CD14-positive monocyte (primary cell): ENCODE measurements at regions not wholly inside any gene's neighbourhood (a gene's known extent, or its start where the extent isn't known, plus 50 kb on each side); places are given as distances from the start of the nearest gene placed in this dataset.
"Not testable (repeated sequence)": the region's sequence is repeated elsewhere in the genome, so short reads cannot be mapped to it uniquely, and the experiment has no call there.

ENCODE experiments used
- DNase-seq, 3 donors: peaks; one replicate each; pipeline ENCODE4 v3.0.0-alpha.2; 2011 to 2022
- H2AFZ ChIP-seq: 2 replicates; pipeline ENCODE4 v1.6.0; 2012; ENCODE audit warnings: mild to moderate bottlenecking, low read depth, low read length, inconsistent platforms; ENCODE audit not compliant: insufficient read depth, poor library complexity, severe bottlenecking
- H3K27ac ChIP-seq, 2 donors: 1 replicate in 1 of 2; 2 replicates in 1 of 2; pipeline ENCODE4 v1.5.1; 2012 to 2013; ENCODE audit warnings: low read length in 2 of 2, control low read depth in 1 of 2, inconsistent platforms in 1 of 2, low read depth in 1 of 2, mild to moderate bottlenecking in 1 of 2
- H3K27me3 ChIP-seq, 2 donors: one replicate each; pipeline versions ENCODE4 v1.6.0 to v1.6.1; 2011 to 2013; ENCODE audit warnings: low read length in 2 of 2; ENCODE audit not compliant: control insufficient read depth in 2 of 2, insufficient read depth in 2 of 2
- H3K36me3 ChIP-seq, 2 donors: replicated peaks in 1 of 2; 1 replicate in 1 of 2; 2 replicates in 1 of 2; pipeline versions ENCODE4 v1.5.1 to v1.6.1; 2012 to 2013; ENCODE audit warnings: low read length in 2 of 2, control low read depth in 1 of 2, inconsistent platforms in 1 of 2, mild to moderate bottlenecking in 1 of 2; ENCODE audit not compliant: insufficient read depth in 2 of 2, control insufficient read depth in 1 of 2
- H3K4me1 ChIP-seq, 2 donors: 1 replicate in 1 of 2; 2 replicates in 1 of 2; pipeline versions ENCODE4 v1.5.1 to v1.6.1; 2012 to 2013; ENCODE audit warnings: low read length in 2 of 2, control low read depth in 1 of 2, inconsistent platforms in 1 of 2, mild to moderate bottlenecking in 1 of 2, moderate library complexity in 1 of 2; ENCODE audit not compliant: insufficient read depth in 2 of 2, control insufficient read depth in 1 of 2
- H3K4me2 ChIP-seq: replicated peaks from 2 replicates; pipeline ENCODE3; 2012; ENCODE audit warnings: low read length, moderate library complexity, mild to moderate bottlenecking; ENCODE audit not compliant: poor library complexity, severe bottlenecking; ENCODE audit errors: extremely low read depth
- H3K4me3 ChIP-seq, 3 experiments: fragments of 200-600 bp in 1 of 3; sonication (generic) in 1 of 3; replicated peaks in 1 of 3; 1 replicate in 2 of 3; 2 replicates in 1 of 3; pipeline ENCODE4 v1.5.1; 2011 to 2013; ENCODE audit warnings: low read length in 3 of 3, mild to moderate bottlenecking in 3 of 3, control low read depth in 2 of 3, low read depth in 2 of 3, inconsistent platforms in 1 of 3, moderate library complexity in 1 of 3
- H3K79me2 ChIP-seq: 2 replicates; pipeline ENCODE4 v1.6.0; 2012; ENCODE audit warnings: mild to moderate bottlenecking, control low read depth, inconsistent platforms, low read length, moderate library complexity; ENCODE audit not compliant: insufficient read depth
- H3K9ac ChIP-seq: 2 replicates; pipeline ENCODE4 v1.6.0; 2017; ENCODE audit warnings: low read length, mild to moderate bottlenecking; ENCODE audit not compliant: insufficient read depth, poor library complexity, severe bottlenecking
- H3K9me3 ChIP-seq, 2 donors: replicated peaks in 1 of 2; 1 replicate in 1 of 2; 2 replicates in 1 of 2; pipeline versions ENCODE4 v1.5.1 to v1.6.1; 2012 to 2013; ENCODE audit warnings: low read length in 2 of 2, control low read depth in 1 of 2; ENCODE audit not compliant: control insufficient read depth in 1 of 2, insufficient read depth in 1 of 2
- H4K20me1 ChIP-seq: 2 replicates; pipeline ENCODE4 v1.6.0; 2012; ENCODE audit warnings: mild to moderate bottlenecking, low read length, control low read depth, moderate library complexity; ENCODE audit not compliant: insufficient read depth
- H3K27ac Mint-ChIP-seq, 7 donors: one replicate each; pipeline ENCODE4 v1.8.0; 2020; ENCODE audit warnings: mild to moderate bottlenecking in 7 of 7, mixed read lengths in 7 of 7, moderate library complexity in 6 of 7, inconsistent platforms in 2 of 7
- H3K27me3 Mint-ChIP-seq, 3 donors: one replicate each; pipeline ENCODE4 v1.8.0; 2021 to 2022; ENCODE audit warnings: low read depth in 3 of 3, mild to moderate bottlenecking in 3 of 3, mixed read lengths in 3 of 3, moderate library complexity in 3 of 3, inconsistent platforms in 1 of 3
- H3K36me3 Mint-ChIP-seq, 2 donors: one replicate each; pipeline ENCODE4 v1.8.0; 2020; ENCODE audit warnings: mixed read lengths in 2 of 2, inconsistent platforms in 1 of 2, mild to moderate bottlenecking in 1 of 2
- H3K4me1 Mint-ChIP-seq: one replicate; pipeline ENCODE4 v1.8.0; 2020; ENCODE audit warnings: mild to moderate bottlenecking, mixed read lengths
- H3K4me3 Mint-ChIP-seq, 2 donors: one replicate each; pipeline ENCODE4 v1.8.0; 2020; ENCODE audit warnings: mild to moderate bottlenecking in 2 of 2, mixed read lengths in 2 of 2, moderate library complexity in 1 of 2
- H3K9me3 Mint-ChIP-seq, 7 donors: one replicate each; pipeline ENCODE4 v1.8.0; 2020 to 2022; ENCODE audit warnings: mixed read lengths in 7 of 7, mild to moderate bottlenecking in 6 of 7, moderate library complexity in 6 of 7, inconsistent platforms in 2 of 7
- WGBS: methylation state at CpG from one replicate; pipeline ENCODE4 v1.1.5; 2013; ENCODE audit warnings: missing lambda C conversion rate; ENCODE audit not compliant: insufficient coverage; 5-methylcytosine and 5-hydroxymethylcytosine counted together
- intact Hi-C, 2 donors: fragments of 100-400 bp; cut with micrococcal nuclease; formaldehyde crosslinking; loops; one replicate each; pipeline versions ENCODE4 v1.15.0 to v1.15.1; 2023
- TF ChIP-seq, protein P1 (sequence below): fragments of 200-600 bp; IDR thresholded peaks from one replicate; pipeline ENCODE4 v1.8.0; 2022; ENCODE audit warnings: antibody characterized with exemption, mild to moderate bottlenecking

DNA sequence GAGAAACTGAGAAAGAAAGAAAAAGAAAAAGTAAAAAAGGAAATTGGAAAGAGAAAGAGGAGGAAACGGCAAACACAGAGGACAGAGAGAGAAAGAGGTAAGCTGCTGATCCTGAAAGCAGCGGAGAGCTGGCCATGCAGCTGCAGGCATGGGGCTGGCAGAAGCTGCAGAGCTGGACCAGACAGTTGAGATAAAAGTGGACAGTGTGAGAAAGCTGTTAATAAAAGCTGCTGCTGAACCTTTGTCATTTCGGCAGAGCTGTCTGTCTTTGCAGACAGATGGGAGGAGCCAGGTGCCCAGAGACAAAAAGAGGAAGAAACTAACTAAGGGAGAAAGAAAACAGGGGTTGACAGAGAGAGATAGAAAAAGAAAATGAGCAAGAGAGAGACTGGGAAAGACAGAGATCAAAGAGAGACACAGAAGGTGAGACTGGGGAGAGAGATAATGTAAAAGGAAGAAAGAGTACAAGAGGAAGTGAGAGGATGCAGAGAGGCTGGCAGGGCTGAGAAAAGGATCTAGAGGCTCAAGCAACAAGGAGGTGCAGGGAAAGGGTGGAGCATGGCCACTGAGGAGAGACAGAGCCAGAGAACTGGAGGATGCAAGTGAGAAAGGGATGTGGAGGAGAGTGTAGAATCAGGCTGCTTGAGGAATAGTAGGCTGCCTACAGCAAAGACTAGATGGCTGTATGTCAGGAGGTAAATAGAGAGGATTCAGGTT, 376.8 kb upstream of the FGF16 start:
- intact Hi-C loops: no loop called here
- no peaks in the 10 kb centered on the region for H3K79me2 ChIP-seq
- TF ChIP-seq, protein P1, sequence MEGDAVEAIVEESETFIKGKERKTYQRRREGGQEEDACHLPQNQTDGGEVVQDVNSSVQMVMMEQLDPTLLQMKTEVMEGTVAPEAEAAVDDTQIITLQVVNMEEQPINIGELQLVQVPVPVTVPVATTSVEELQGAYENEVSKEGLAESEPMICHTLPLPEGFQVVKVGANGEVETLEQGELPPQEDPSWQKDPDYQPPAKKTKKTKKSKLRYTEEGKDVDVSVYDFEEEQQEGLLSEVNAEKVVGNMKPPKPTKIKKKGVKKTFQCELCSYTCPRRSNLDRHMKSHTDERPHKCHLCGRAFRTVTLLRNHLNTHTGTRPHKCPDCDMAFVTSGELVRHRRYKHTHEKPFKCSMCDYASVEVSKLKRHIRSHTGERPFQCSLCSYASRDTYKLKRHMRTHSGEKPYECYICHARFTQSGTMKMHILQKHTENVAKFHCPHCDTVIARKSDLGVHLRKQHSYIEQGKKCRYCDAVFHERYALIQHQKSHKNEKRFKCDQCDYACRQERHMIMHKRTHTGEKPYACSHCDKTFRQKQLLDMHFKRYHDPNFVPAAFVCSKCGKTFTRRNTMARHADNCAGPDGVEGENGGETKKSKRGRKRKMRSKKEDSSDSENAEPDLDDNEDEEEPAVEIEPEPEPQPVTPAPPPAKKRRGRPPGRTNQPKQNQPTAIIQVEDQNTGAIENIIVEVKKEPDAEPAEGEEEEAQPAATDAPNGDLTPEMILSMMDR: no peak
- H2AFZ ChIP-seq: peak overlapping the region; percentile 30
- H3K9me3 ChIP-seq: no peaks in the 10 kb centered on the region
- Mint-ChIP-seq H3K36me3 (no peaks in the 10 kb centered on the region), H3K4me1 (peaks cover 15% of the 10 kb centered on the region), H3K27ac (peak overlapping the region in 1 of 7 donors; percentile 34), H3K4me3 (peak overlapping the region; percentile 70 to 82), H3K9me3 (peaks cover 0 to 4% (median 0%) of the 10 kb centered on the region in 7 donors), H3K27me3 (peaks cover 0 to 2% (median 2%) of the 10 kb centered on the region in 3 donors)
- H3K27ac ChIP-seq: no peak overlapping the region
- no peaks in the 10 kb centered on the region for H3K4me1 ChIP-seq
- H3K4me3 ChIP-seq: peak overlapping the region in 2 of 3 experiments; percentile 2 to 47
- H3K27me3 ChIP-seq: no peaks in the 10 kb centered on the region
- H4K20me1 ChIP-seq: no peaks in the 10 kb centered on the region
- no peak for DNase-seq
- WGBS: 9% methylated on average over 3 of the region's 3 CpGs
- no peak overlapping the region for H3K9ac ChIP-seq
- H3K36me3 ChIP-seq: no peaks in the 10 kb centered on the region
- peak overlapping the region; percentile 42 for H3K4me2 ChIP-seq

GRCh38 chrX:77076896-77077295, 370.3 kb upstream of the FGF16 start:
- H3K4me3 Mint-ChIP-seq: no peak overlapping the region
- no peak overlapping the region for H3K4me3 ChIP-seq
- TF ChIP-seq, protein P1: no peak
- H3K4me2 ChIP-seq: no peak overlapping the region
- H4K20me1 ChIP-seq: no peaks in the 10 kb centered on the region
- DNase-seq: no peak
- H3K27me3 Mint-ChIP-seq: peaks cover 0 to 2% (median 1%) of the 10 kb centered on the region in 3 donors
- WGBS: no CpG with 5 or more reads among the region's 2 CpGs
- intact Hi-C loops: no loop called here
- no peak overlapping the region for H3K27ac Mint-ChIP-seq
- H3K27me3 ChIP-seq: no peaks in the 10 kb centered on the region
- H3K36me3 ChIP-seq: no peaks in the 10 kb centered on the region
- no peak overlapping the region for H2AFZ ChIP-seq
- H3K79me2 ChIP-seq: no peaks in the 10 kb centered on the region
- H3K9me3 ChIP-seq: peaks cover 9 to 22% of the 10 kb centered on the region in 2 donors
- H3K9me3 Mint-ChIP-seq: peaks cover 5 to 40% (median 21%) of the 10 kb centered on the region in 7 donors
- no peak overlapping the region for H3K9ac ChIP-seq
- no peak overlapping the region for H3K27ac ChIP-seq
- no peaks in the 10 kb centered on the region for H3K36me3 Mint-ChIP-seq
- H3K4me1 Mint-ChIP-seq: no peaks in the 10 kb centered on the region
- H3K4me1 ChIP-seq: no peaks in the 10 kb centered on the region

- H3K79me2 ChIP-seq, H3K4me1 ChIP-seq, H3K27ac ChIP-seq, H3K27me3 ChIP-seq, H3K27me3 Mint-ChIP-seq, H3K4me2 ChIP-seq, H3K4me3 ChIP-seq, DNase-seq, H3K4me1 Mint-ChIP-seq, H3K36me3 ChIP-seq, H3K27ac Mint-ChIP-seq, H4K20me1 ChIP-seq, H3K36me3 Mint-ChIP-seq, H3K9ac ChIP-seq, H2AFZ ChIP-seq, H3K4me3 Mint-ChIP-seq, intact Hi-C loops: not testable (repeated sequence)
- peaks cover 9 to 57% (median 25%) of the 10 kb centered on the region in 7 donors for H3K9me3 Mint-ChIP-seq
- peaks cover 21 to 26% of the 10 kb centered on the region in 2 donors for H3K9me3 ChIP-seq
- no CpG with 5 or more reads among the region's 3 CpGs for WGBS
Observed at GRCh38 chrX:77081237-77081636, 366.0 kb upstream of the FGF16 start.
